Vagina (tissue), 2 donors: ENCODE measurements at regions not wholly inside any gene's neighbourhood (a gene's known extent, or its start where the extent isn't known, plus 50 kb on each side); places are given as distances from the start of the nearest gene placed in this dataset.

Source experiments
- DNase-seq, 2 donors: peaks; one replicate each; pipeline ENCODE4 v3.0.0-alpha.2; 2017; ENCODE audit errors: extremely low spot score in 2 of 2
- H3K27ac ChIP-seq: fragments of 200-600 bp; sonication (generic); one replicate; pipeline ENCODE4 v1.5.1; 2019
- H3K27me3 ChIP-seq: fragments of 200-600 bp; sonication (generic); one replicate; pipeline ENCODE4 v1.5.1; 2019
- H3K36me3 ChIP-seq, 2 donors: fragments of 200-600 bp; sonication (generic); one replicate each; pipeline ENCODE4 v1.5.1; 2017 to 2019
- H3K4me1 ChIP-seq: fragments of 200-600 bp; sonication (generic); one replicate; pipeline ENCODE4 v1.5.1; 2019
- H3K4me3 ChIP-seq, 2 donors: fragments of 200-600 bp; sonication (generic); 1 replicate in 1 of 2; 2 replicates in 1 of 2; pipeline ENCODE4 v1.5.1; 2016 to 2019
- H3K9me3 ChIP-seq: fragments of 200-600 bp; sonication (generic); one replicate; pipeline ENCODE4 v1.5.1; 2019
- POLR2A ChIP-seq, 2 donors: fragments of 450-650 bp; IDR thresholded peaks; one replicate each; pipeline ENCODE4 v1.6.1; 2017; ENCODE audit warnings: antibody characterized with exemption in 2 of 2, mild to moderate bottlenecking in 2 of 2, moderate library complexity in 2 of 2
- POLR2AphosphoS5 ChIP-seq, 2 donors: sonication (generic); formaldehyde crosslinking; IDR thresholded peaks; one replicate each; pipeline ENCODE4 v1.9.0; 2017; ENCODE audit warnings: antibody characterized with exemption in 2 of 2, mild to moderate bottlenecking in 2 of 2, low read depth in 1 of 2; ENCODE audit not compliant: insufficient read depth in 1 of 2
- intact Hi-C: fragments of 100-400 bp; cut with DNase I; formaldehyde crosslinking; loops from one replicate; pipeline ENCODE4 v1.15.1; 2023
- TF ChIP-seq, protein P1 (sequence below), 3 experiments: fragments of 450-650 bp in 2 of 3; fragments of 200-600 bp in 1 of 3; sonication (generic) in 1 of 3; IDR thresholded peaks; one replicate each; pipeline ENCODE4 v1.5.1; 2017 to 2019; ENCODE audit warnings: antibody characterized with exemption in 3 of 3, mild to moderate bottlenecking in 2 of 3, moderate library complexity in 2 of 3

DNA sequence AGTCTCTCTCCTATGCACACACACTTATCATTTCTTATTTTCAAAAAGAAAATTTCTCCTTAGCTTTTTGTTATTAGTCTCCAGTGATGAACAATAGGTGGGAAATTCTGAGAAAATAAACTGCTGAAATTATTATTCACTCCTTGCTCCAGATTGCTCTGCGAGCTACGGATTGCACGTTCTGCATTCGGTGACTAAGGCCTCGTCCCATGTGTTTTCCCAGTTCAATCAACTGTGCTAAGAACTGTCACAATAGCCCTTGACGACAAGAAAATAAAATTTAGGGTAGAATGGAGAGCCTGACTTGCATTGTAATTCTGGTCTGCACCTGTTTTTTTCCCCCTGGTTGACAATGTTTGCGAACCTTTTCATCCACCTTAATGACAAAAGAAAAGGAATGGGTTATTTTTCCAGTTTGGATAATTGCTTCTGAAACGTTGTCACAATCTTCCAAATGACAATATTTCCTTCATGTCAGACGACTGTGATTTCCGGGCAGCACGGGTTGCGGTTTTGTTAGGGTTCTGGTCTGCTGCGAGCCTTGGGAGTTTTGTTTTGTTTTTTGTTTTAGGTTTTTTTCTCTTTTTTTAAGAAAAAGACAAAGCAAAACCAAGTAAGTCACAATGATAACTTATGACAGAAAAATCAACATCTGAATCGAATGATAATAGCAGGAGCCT, 124.5 kb upstream of the NOCT start:
- H3K36me3 ChIP-seq: no peaks in the 10 kb centered on the region
- no peaks in the 10 kb centered on the region for H3K4me1 ChIP-seq
- no peak for TF ChIP-seq POLR2AphosphoS5 (IDR thresholded peaks at IDR 0.05; ENCODE audit: insufficient read depth in 1 of 2, low read depth in 1 of 2)
- intact Hi-C loops: no loop called here
- DNase-seq: no peak
- no peak overlapping the region for H3K4me3 ChIP-seq
- H3K27ac ChIP-seq: no peak overlapping the region
- H3K9me3 ChIP-seq: no peaks in the 10 kb centered on the region
- H3K27me3 ChIP-seq: no peaks in the 10 kb centered on the region

DNA sequence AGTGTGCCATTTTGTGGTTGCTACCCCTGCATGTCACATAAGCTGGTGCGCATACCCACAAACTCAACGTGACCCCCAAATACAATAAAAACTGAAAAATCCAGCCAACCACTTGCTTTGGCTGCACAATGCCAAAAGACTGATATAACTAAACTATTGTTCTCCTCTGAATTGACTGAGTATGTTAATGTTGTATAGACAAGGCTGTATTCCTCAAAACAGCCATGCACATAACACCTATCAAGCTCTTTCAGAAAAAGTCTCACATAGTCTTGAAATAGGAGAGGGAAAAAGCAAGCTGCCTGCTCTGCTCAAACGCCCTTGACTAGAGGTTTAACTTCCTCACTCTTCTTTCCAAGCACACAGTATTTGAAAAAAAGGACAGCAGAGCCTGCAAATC, 126.4 kb upstream of the NOCT start:
- no peak overlapping the region for H3K27ac ChIP-seq
- no peaks in the 10 kb centered on the region for H3K27me3 ChIP-seq
- no peak for DNase-seq
- intact Hi-C loops: no loop called here
- TF ChIP-seq, protein P1, sequence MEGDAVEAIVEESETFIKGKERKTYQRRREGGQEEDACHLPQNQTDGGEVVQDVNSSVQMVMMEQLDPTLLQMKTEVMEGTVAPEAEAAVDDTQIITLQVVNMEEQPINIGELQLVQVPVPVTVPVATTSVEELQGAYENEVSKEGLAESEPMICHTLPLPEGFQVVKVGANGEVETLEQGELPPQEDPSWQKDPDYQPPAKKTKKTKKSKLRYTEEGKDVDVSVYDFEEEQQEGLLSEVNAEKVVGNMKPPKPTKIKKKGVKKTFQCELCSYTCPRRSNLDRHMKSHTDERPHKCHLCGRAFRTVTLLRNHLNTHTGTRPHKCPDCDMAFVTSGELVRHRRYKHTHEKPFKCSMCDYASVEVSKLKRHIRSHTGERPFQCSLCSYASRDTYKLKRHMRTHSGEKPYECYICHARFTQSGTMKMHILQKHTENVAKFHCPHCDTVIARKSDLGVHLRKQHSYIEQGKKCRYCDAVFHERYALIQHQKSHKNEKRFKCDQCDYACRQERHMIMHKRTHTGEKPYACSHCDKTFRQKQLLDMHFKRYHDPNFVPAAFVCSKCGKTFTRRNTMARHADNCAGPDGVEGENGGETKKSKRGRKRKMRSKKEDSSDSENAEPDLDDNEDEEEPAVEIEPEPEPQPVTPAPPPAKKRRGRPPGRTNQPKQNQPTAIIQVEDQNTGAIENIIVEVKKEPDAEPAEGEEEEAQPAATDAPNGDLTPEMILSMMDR (IDR thresholded peaks at IDR 0.05): no peak
- TF ChIP-seq POLR2AphosphoS5 (IDR thresholded peaks at IDR 0.05; ENCODE audit: insufficient read depth in 1 of 2, low read depth in 1 of 2) (no peak), POLR2A (IDR thresholded peaks at IDR 0.05) (no peak)
- H3K4me3 ChIP-seq: no peak overlapping the region
- no peaks in the 10 kb centered on the region for H3K9me3 ChIP-seq
- H3K4me1 ChIP-seq: no peaks in the 10 kb centered on the region
- no peaks in the 10 kb centered on the region for H3K36me3 ChIP-seq

GRCh38 chr4:138887741-138888140, 127.8 kb upstream of the NOCT start:
- H3K9me3 ChIP-seq: no peaks in the 10 kb centered on the region
- H3K4me3 ChIP-seq: no peak overlapping the region
- DNase-seq: no peak
- H3K4me1 ChIP-seq: no peaks in the 10 kb centered on the region
- no peaks in the 10 kb centered on the region for H3K36me3 ChIP-seq
- H3K27ac ChIP-seq: no peak overlapping the region
- intact Hi-C loops: no loop called here
- H3K27me3 ChIP-seq: no peaks in the 10 kb centered on the region
- TF ChIP-seq POLR2AphosphoS5 (IDR thresholded peaks at IDR 0.05; ENCODE audit: insufficient read depth in 1 of 2, low read depth in 1 of 2) (no peak), POLR2A (IDR thresholded peaks at IDR 0.05) (no peak)
- TF ChIP-seq, protein P1 (IDR thresholded peaks at IDR 0.05): no peak

- Histone ChIP-seq H3K36me3 (no peaks in the 10 kb centered on the region), H3K4me3 (no peak overlapping the region), H3K9me3 (no peaks in the 10 kb centered on the region), H3K27ac (no peak overlapping the region), H3K27me3 (no peaks in the 10 kb centered on the region), H3K4me1 (no peaks in the 10 kb centered on the region)
- TF ChIP-seq, protein P1 (IDR thresholded peaks at IDR 0.05): no peak
- no peak for DNase-seq
- intact Hi-C loops: no loop called here
Observed at GRCh38 chr4:138887341-138887740, 128.2 kb upstream of the NOCT start.

GRCh38 chr4:138879757-138880156, 135.8 kb upstream of the NOCT start:
- Histone ChIP-seq H3K36me3 (no peaks in the 10 kb centered on the region), H3K4me1 (no peaks in the 10 kb centered on the region), H3K27ac (no peak overlapping the region), H3K9me3 (no peaks in the 10 kb centered on the region), H3K4me3 (no peak overlapping the region), H3K27me3 (no peaks in the 10 kb centered on the region)
- intact Hi-C loops: no loop called here
- TF ChIP-seq POLR2AphosphoS5 (IDR thresholded peaks at IDR 0.05; ENCODE audit: insufficient read depth in 1 of 2, low read depth in 1 of 2) (no peak), POLR2A (IDR thresholded peaks at IDR 0.05) (no peak)
- TF ChIP-seq, protein P1 (IDR thresholded peaks at IDR 0.05): no peak
- no peak for DNase-seq
